HepG2 (cell line): ENCODE measurements at regions not wholly inside any gene's neighbourhood (a gene's known extent, or its start where the extent isn't known, plus 50 kb on each side); places are given as distances from the start of the nearest gene placed in this dataset.

Source experiments
- ATAC-seq: fragments of 200-7000 bp; cut with Tn5 transposase; 3 replicates; pipeline ENCODE4 v1.9.1; 2020; ENCODE audit warnings: mild to moderate bottlenecking, moderate library complexity
- BruUV-seq: library from RNA; stranded (reverse); fragments of 400-500 nt; replicated peaks from 2 replicates; lab custom pipeline; 2021; lab: Mats Ljungman, UMichigan
- CTCF ChIA-PET: fragments of 300-600 bp; formaldehyde crosslinking; extraction: SDS; loops from one replicate; lab custom pipeline; 2021; ENCODE audit warnings: low total read pairs, inconsistent platforms, low intra/inter-chr PET ratio; lab: Yijun Ruan, JAX
- POLR2A ChIA-PET: fragments of 350-600 bp; sonication (Branson Sonifier 250); formaldehyde crosslinking; loops from one replicate; lab custom pipeline; 2020; ENCODE audit warnings: antibody characterized with exemption, inconsistent platforms; lab: Yijun Ruan, JAX
- DNase-seq: peaks from one replicate; pipeline ENCODE4 v3.0.0-alpha.2; 2015; ENCODE audit warnings: low spot score
- FAIRE-seq: peaks from 3 replicates; lab custom pipeline; 2011; peaks lifted over from hg19 to GRCh38; lab: Jason Lieb, UNC
- H2AFZ ChIP-seq: one replicate; pipeline ENCODE4 v1.6.1; 2011; ENCODE audit warnings: low read length, inconsistent platforms
- H3K27ac ChIP-seq: fragments of 300-600 bp; 3 replicates; pipeline ENCODE4 v1.8.0; 2011; ENCODE audit warnings: mixed run types, mild to moderate bottlenecking, mixed read lengths, low read length, inconsistent platforms; ENCODE audit not compliant: insufficient read depth; ENCODE audit errors: extremely low read length
- H3K27me3 ChIP-seq, 2 experiments: fragments of 200-600 bp in 1 of 2; 2 replicates in 1 of 2; 3 replicates in 1 of 2; pipeline versions ENCODE4 v1.6.0 to v1.8.0; 2011; ENCODE audit warnings: low read length in 2 of 2, mild to moderate bottlenecking in 2 of 2, moderate library complexity in 2 of 2, inconsistent platforms in 1 of 2; ENCODE audit not compliant: insufficient read depth in 2 of 2, control insufficient read depth in 1 of 2
- H3K36me3 ChIP-seq, 2 experiments: fragments of 200-600 bp in 1 of 2; replicated peaks in 1 of 2; 2 replicates in 1 of 2; 3 replicates in 1 of 2; pipeline versions ENCODE4 v1.5.1 to v1.8.0; 2011; ENCODE audit warnings: low read length in 2 of 2, inconsistent platforms in 1 of 2; ENCODE audit not compliant: insufficient read depth in 2 of 2, control insufficient read depth in 1 of 2
- H3K4me1 ChIP-seq: 2 replicates; pipeline ENCODE4 v1.5.1; 2012; ENCODE audit warnings: low read length, inconsistent platforms; ENCODE audit not compliant: insufficient read depth
- H3K4me2 ChIP-seq: 2 replicates; pipeline ENCODE4 v1.6.0; 2011; ENCODE audit warnings: low read depth, low read length, inconsistent platforms
- H3K4me3 ChIP-seq, 3 experiments: fragments of 200-600 bp in 1 of 3; sonication (generic), shearing (Covaris generic) in 1 of 3; replicated peaks in 1 of 3; 2 replicates each; pipeline ENCODE4 v1.5.1; 2011 to 2016; ENCODE audit warnings: low read length in 3 of 3, inconsistent platforms in 2 of 3, low read depth in 2 of 3, mild to moderate bottlenecking in 2 of 3, control low read depth in 1 of 3, mixed read lengths in 1 of 3; ENCODE audit not compliant: insufficient read depth in 1 of 3
- H3K79me2 ChIP-seq: one replicate; pipeline ENCODE4 v1.6.1; 2011; ENCODE audit warnings: low read length, inconsistent platforms; ENCODE audit not compliant: insufficient read depth
- H3K9ac ChIP-seq: 2 replicates; pipeline ENCODE4 v1.6.0; 2011; ENCODE audit warnings: mild to moderate bottlenecking, low read depth, low read length, inconsistent platforms; ENCODE audit not compliant: insufficient read depth
- H3K9me3 ChIP-seq: 2 replicates; pipeline ENCODE4 v1.5.1; 2012; ENCODE audit warnings: mild to moderate bottlenecking, low read length
- H4K20me1 ChIP-seq: 2 replicates; pipeline ENCODE4 v1.6.0; 2011; ENCODE audit warnings: inconsistent platforms, mild to moderate bottlenecking, low read length, moderate library complexity; ENCODE audit not compliant: insufficient read depth
- ATF4 ChIP-seq, 2 experiments: fragments of 450-650 bp in 1 of 2; sonication (generic) in 1 of 2; formaldehyde crosslinking; IDR thresholded peaks; 2 replicates each; pipeline versions ENCODE4 v1.5.0 to v1.8.0; 2020 to 2022; ENCODE audit warnings: mild to moderate bottlenecking in 1 of 2, missing genetic modification reagents in 1 of 2
- CCAR2 ChIP-seq: fragments of 200-400 bp; formaldehyde crosslinking; optimal IDR thresholded peaks from 2 replicates; pipeline ENCODE3; 2018; ENCODE audit warnings: low read depth, mild to moderate bottlenecking, low read length, moderate library complexity
- CEBPZ ChIP-seq: IDR thresholded peaks from 2 replicates; pipeline ENCODE4 v1.6.1; 2012; ENCODE audit warnings: low read length, improper control_type of control experiment
- DBP ChIP-seq: sonication (generic); formaldehyde crosslinking; IDR thresholded peaks from 2 replicates; pipeline ENCODE4 v1.4.0; 2020; ENCODE audit warnings: missing genetic modification reagents; ENCODE audit errors: not compliant biosample characterization
- EZH2 ChIP-seq: conservative IDR thresholded peaks from 2 replicates; pipeline ENCODE4 v1.6.1; 2012; ENCODE audit warnings: mild to moderate bottlenecking, low read depth, low read length, moderate library complexity
- FOSL2 ChIP-seq: sonication (generic); formaldehyde crosslinking; IDR thresholded peaks from 2 replicates; pipeline ENCODE4 v1.4.0; 2020; ENCODE audit warnings: missing genetic modification reagents
- FOXK2 ChIP-seq: fragments of 450-650 bp; IDR thresholded peaks from 2 replicates; pipeline ENCODE4 v1.6.1; 2016
- PBX2 ChIP-seq: IDR thresholded peaks from 2 replicates; pipeline ENCODE4 v1.6.1; 2016; ENCODE audit warnings: control low read depth
- ZBTB33 ChIP-seq: sonication (generic); formaldehyde crosslinking; IDR thresholded peaks from 2 replicates; pipeline ENCODE4 v1.4.0; 2020; ENCODE audit warnings: missing genetic modification reagents
- ZNF44 ChIP-seq: sonication (generic); formaldehyde crosslinking; IDR thresholded peaks from 2 replicates; pipeline ENCODE4 v1.5.1; 2020; ENCODE audit warnings: mild to moderate bottlenecking, missing genetic modification reagents
- ZNF546 ChIP-seq: sonication (generic); formaldehyde crosslinking; conservative IDR thresholded peaks from 2 replicates; pipeline ENCODE4 v1.8.1; 2023; ENCODE audit warnings: mild to moderate bottlenecking, missing genetic modification reagents
- ZNF552 ChIP-seq: sonication (generic); formaldehyde crosslinking; IDR thresholded peaks from 2 replicates; pipeline ENCODE4 v1.9.0; 2022; ENCODE audit warnings: missing genetic modification reagents, mild to moderate bottlenecking, borderline replicate concordance
- ZNF567 ChIP-seq: sonication (generic); formaldehyde crosslinking; IDR thresholded peaks from 2 replicates; pipeline ENCODE4 v1.8.1; 2023; ENCODE audit warnings: mild to moderate bottlenecking, missing genetic modification reagents, borderline replicate concordance
- ZSCAN31 ChIP-seq: sonication (generic); formaldehyde crosslinking; IDR thresholded peaks from 2 replicates; pipeline ENCODE4 v1.5.0; 2020; ENCODE audit warnings: low read depth, mild to moderate bottlenecking, missing genetic modification reagents
- WGBS: methylation state at CpG from one replicate; pipeline ENCODE4 v1.1.6; 2017; ENCODE audit warnings: low lambda C conversion rate; 5-methylcytosine and 5-hydroxymethylcytosine counted together
- in situ Hi-C: cut with HindIII; loops from 2 replicates; pipeline ENCODE4 v1.10.0; 2017; ENCODE audit warnings: low pct_unique_long_range_greater_than_20kb; ENCODE audit not compliant: extremely low pct_ligation_motif_present
- intact Hi-C: fragments of 100-400 bp; cut with micrococcal nuclease; formaldehyde crosslinking; loops from one replicate; pipeline ENCODE4 v1.10.0; 2022; ENCODE audit not compliant: unreplicated experiment

- TF ChIP-seq ZNF552 (CRISPR knock-in tag) (no peak), ZNF546 (CRISPR knock-in tag) (no peak), ZNF44 (CRISPR knock-in tag) (no peak), ZNF567 (no peak), ZBTB33 (CRISPR knock-in tag) (no peak), PBX2 (CRISPR knock-in tag) (no peak), DBP (CRISPR knock-in tag) (no peak), EZH2 (no peak), FOSL2 (CRISPR knock-in tag) (no peak), FOXK2 (no peak), CCAR2 (no peak), ATF4 (CRISPR knock-in tag; IDR thresholded peaks at IDR 0.05) (no peak), ZSCAN31 (no peak), CEBPZ (no peak)
- TF ChIP-seq, all 625 proteins: peak for 0
- in situ Hi-C loops: no loop called here
- ChIA-PET POLR2A (no interaction called here), CTCF (no interaction called here)
- BruUV-seq: no TSS peak
- Histone ChIP-seq H3K9ac (no peak overlapping the region), H3K9me3 (no peaks in the 10 kb centered on the region), H3K4me3 (no peak overlapping the region), H4K20me1 (no peaks in the 10 kb centered on the region), H3K27me3 (peaks cover 2 to 3% of the 10 kb centered on the region in 2 experiments; a peak in 2 of 5 replicates), H2AFZ (no peak overlapping the region), H3K27ac (no peak overlapping the region), H3K4me1 (no peaks in the 10 kb centered on the region), H3K4me2 (no peak overlapping the region), H3K79me2 (no peaks in the 10 kb centered on the region), H3K36me3 (no peaks in the 10 kb centered on the region)
- intact Hi-C loops: no loop called here
- FAIRE-seq (no peak), ATAC-seq (no peak), DNase-seq (no peak)
- WGBS: 2% methylated on average over 4 of the region's 4 CpGs
Measured at GRCh38 chr15:81755626-81756025, 290.2 kb downstream of the MEX3B start.
